GM12878 (cell line): ENCODE measurements at regions not wholly inside any gene's neighbourhood (a gene's known extent, or its start where the extent isn't known, plus 50 kb on each side); places are given as distances from the start of the nearest gene placed in this dataset.

Source experiments
- ATAC-seq: fragments of 200-7000 bp; cut with Tn5 transposase; 3 replicates; pipeline ENCODE4 v1.9.1; 2020; ENCODE audit warnings: mild to moderate bottlenecking, moderate library complexity
- BruUV-seq: library from RNA; stranded (reverse); fragments of 400-500 nt; replicated peaks from 2 replicates; lab custom pipeline; 2021; lab: Mats Ljungman, UMichigan
- CTCF ChIA-PET: fragments of 300-600 bp; sonication (Branson Sonifier 250); formaldehyde crosslinking; extraction: SDS; loops from one replicate; lab custom pipeline; 2021; ENCODE audit warnings: inconsistent platforms; lab: Yijun Ruan, JAX
- POLR2A ChIA-PET: fragments of 350-600 bp; formaldehyde crosslinking; extraction: SDS; loops from one replicate; lab custom pipeline; 2021; ENCODE audit warnings: inconsistent platforms; lab: Charles Lee
- RAD21 ChIA-PET: fragments of 300-600 bp; sonication (Branson Sonifier 250); formaldehyde crosslinking; loops from one replicate; lab custom pipeline; 2023; ENCODE audit warnings: antibody characterized with exemption; ENCODE audit not compliant: unreplicated experiment; lab: Charles Lee
- SMC1A ChIA-PET: fragments of 300-600 bp; sonication (Branson Sonifier 250); formaldehyde crosslinking; loops from one replicate; lab custom pipeline; 2023; ENCODE audit not compliant: unreplicated experiment, uncharacterized antibody; lab: Charles Lee
- DNase-seq: peaks from one replicate; pipeline ENCODE4 v3.0.0-alpha.2; 2011; ENCODE audit warnings: low read depth, low spot score
- FAIRE-seq: peaks from 3 replicates; lab custom pipeline; 2011; peaks lifted over from hg19 to GRCh38; lab: Jason Lieb, UNC
- H2AFZ ChIP-seq: 2 replicates; pipeline ENCODE4 v1.6.0; 2011; ENCODE audit warnings: low read depth, low read length, control low read depth; ENCODE audit not compliant: control insufficient read depth
- H3K27ac ChIP-seq: 2 replicates; pipeline ENCODE4 v1.5.1; 2011; ENCODE audit warnings: control low read depth; ENCODE audit not compliant: control insufficient read depth, insufficient read depth
- H3K27me3 ChIP-seq, 2 experiments: replicated peaks in 1 of 2; 2 replicates each; pipeline versions ENCODE4 v1.6.0 to v1.6.1; 2011; ENCODE audit warnings: low read length in 1 of 2; ENCODE audit not compliant: control insufficient read depth in 2 of 2, insufficient read depth in 2 of 2
- H3K36me3 ChIP-seq, 2 experiments: 2 replicates each; pipeline ENCODE4 v1.5.1; 2011; ENCODE audit warnings: low read length in 1 of 2; ENCODE audit not compliant: control insufficient read depth in 2 of 2, insufficient read depth in 2 of 2
- H3K4me1 ChIP-seq: 2 replicates; pipeline ENCODE4 v1.6.1; 2011; ENCODE audit warnings: mild to moderate bottlenecking, low read length, moderate library complexity, mixed read lengths; ENCODE audit not compliant: control insufficient read depth, insufficient read depth
- H3K4me2 ChIP-seq: 2 replicates; pipeline ENCODE4 v1.6.0; 2011; ENCODE audit warnings: control low read depth; ENCODE audit not compliant: control insufficient read depth, insufficient read depth
- H3K4me3 ChIP-seq: fragments of 200-600 bp; sonication (generic); 2 replicates; pipeline ENCODE4 v1.5.1; 2016
- H3K79me2 ChIP-seq: 2 replicates; pipeline ENCODE4 v1.6.0; 2011; ENCODE audit warnings: low read length; ENCODE audit not compliant: control insufficient read depth, insufficient read depth
- H3K9ac ChIP-seq: 2 replicates; pipeline ENCODE4 v1.8.0; 2011; ENCODE audit warnings: low read length, control low read depth, mixed read lengths; ENCODE audit not compliant: control insufficient read depth, insufficient read depth
- H3K9me3 ChIP-seq: replicated peaks from 3 replicates; pipeline ENCODE4 v1.5.1; 2011; ENCODE audit warnings: mild to moderate bottlenecking, low read length; ENCODE audit not compliant: control insufficient read depth, insufficient read depth
- H4K20me1 ChIP-seq: 2 replicates; pipeline ENCODE4 v1.6.0; 2011; ENCODE audit not compliant: control insufficient read depth, insufficient read depth
- CBX5 ChIP-seq: sonication (generic); IDR thresholded peaks from 2 replicates; pipeline ENCODE4 v1.6.1; 2016; ENCODE audit warnings: low read depth, moderate library complexity, mild to moderate bottlenecking, inconsistent platforms
- EED ChIP-seq: sonication (generic); IDR thresholded peaks from 2 replicates; pipeline ENCODE4 v1.6.1; 2016; ENCODE audit warnings: antibody characterized with exemption, low read depth
- HDAC2 ChIP-seq: fragments of 200-600 bp; sonication (generic); IDR thresholded peaks from 2 replicates; pipeline ENCODE4 v1.6.1; 2017
- KAT2A ChIP-seq: conservative IDR thresholded peaks from 2 replicates; pipeline ENCODE4 v1.6.1; 2011; ENCODE audit warnings: low read depth, low read length; ENCODE audit not compliant: control insufficient read depth
- MTA2 ChIP-seq: fragments of 450-650 bp; IDR thresholded peaks from 2 replicates; pipeline ENCODE4 v1.6.1; 2016; ENCODE audit warnings: low read depth, mild to moderate bottlenecking, moderate library complexity
- MYC ChIP-seq: IDR thresholded peaks from 2 replicates; pipeline ENCODE4 v1.6.1; 2011; ENCODE audit warnings: mild to moderate bottlenecking, low read length, moderate library complexity, inconsistent platforms; ENCODE audit not compliant: insufficient read depth, insufficient replicate concordance, insufficient read length, severe bottlenecking
- SMC3 ChIP-seq: IDR thresholded peaks from 2 replicates; pipeline ENCODE4 v1.6.1; 2011; ENCODE audit warnings: low read length, improper control_type of control experiment, borderline replicate concordance
- SUPT20H ChIP-seq: IDR thresholded peaks from 2 replicates; pipeline ENCODE4 v1.6.1; 2011; ENCODE audit warnings: low read depth, mild to moderate bottlenecking, low read length, moderate library complexity, borderline replicate concordance; ENCODE audit not compliant: control insufficient read depth
- WGBS: methylation state at CpG from one replicate; pipeline ENCODE4 v1.1.6; 2016; ENCODE audit warnings: low lambda C conversion rate; ENCODE audit not compliant: insufficient replicate concordance, insufficient coverage; ENCODE audit errors: missing lambda C conversion rate; 5-methylcytosine and 5-hydroxymethylcytosine counted together
- in situ Hi-C: fragments of 300-500 bp; cut with MboI; formaldehyde crosslinking; loops from 9 replicates; pipeline ENCODE4 v1.14.3; 2018; ENCODE audit warnings: mixed read lengths
- intact Hi-C: fragments of 100-400 bp; cut with micrococcal nuclease; formaldehyde crosslinking; loops from one replicate; pipeline ENCODE4 v1.14.2; 2022; ENCODE audit not compliant: unreplicated experiment
- TF ChIP-seq, protein P1 (sequence below): fragments of 450-650 bp; IDR thresholded peaks from 2 replicates; pipeline ENCODE4 v1.6.1; 2017; ENCODE audit warnings: mild to moderate bottlenecking, low read depth, inconsistent platforms; ENCODE audit not compliant: poor library complexity, severe bottlenecking
- TF ChIP-seq, protein P2 (sequence below): fragments of 450-650 bp; IDR thresholded peaks from 2 replicates; pipeline ENCODE4 v1.6.1; 2016; ENCODE audit warnings: mild to moderate bottlenecking
- TF ChIP-seq, protein P3 (sequence below): fragments of 450-650 bp; IDR thresholded peaks from 2 replicates; pipeline ENCODE4 v1.6.1; 2017; ENCODE audit warnings: borderline replicate concordance

DNA sequence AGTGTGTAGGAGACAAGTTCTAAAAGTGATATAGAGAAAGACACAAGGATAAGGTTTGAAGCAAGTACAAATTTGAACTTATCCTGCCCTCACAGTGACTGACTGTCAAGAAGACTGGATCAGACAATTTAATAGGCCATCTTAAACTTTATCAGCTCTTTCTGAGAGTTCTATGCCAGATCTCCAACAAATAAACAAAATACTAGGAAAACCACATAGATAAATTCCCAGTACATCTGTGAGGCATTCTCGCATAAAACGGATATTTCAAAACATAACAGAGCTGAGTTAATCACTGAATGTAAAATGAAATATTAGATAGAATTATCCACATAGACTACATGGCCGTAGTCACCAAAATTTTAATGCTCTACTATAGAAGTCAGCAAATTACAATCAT, 120.9 kb upstream of the LUZP2 start:
- no peak for DNase-seq
- H3K36me3 ChIP-seq: no peaks in the 10 kb centered on the region
- WGBS: 23% methylated on average over 3 of the region's 3 CpGs
- H3K27me3 ChIP-seq: no peaks in the 10 kb centered on the region
- ChIA-PET RAD21 (no interaction called here), POLR2A (no interaction called here), SMC1A (interaction anchor here (1.4 kb wide), 1 partner anchor 32 kb away, joined by 3 read pairs; no protein-coding TSS in a partner anchor), CTCF (no interaction called here)
- no peak for TF ChIP-seq MYC
- no TSS peak for BruUV-seq
- no peaks in the 10 kb centered on the region for H3K9me3 ChIP-seq
- no peak overlapping the region for H3K4me3 ChIP-seq
- in situ Hi-C loops (no loop called here), intact Hi-C loops (no loop called here)
- H3K4me2 ChIP-seq: no peak overlapping the region
- H3K4me1 ChIP-seq: no peaks in the 10 kb centered on the region
- no peak for FAIRE-seq
- no peaks in the 10 kb centered on the region for H4K20me1 ChIP-seq
- no peak overlapping the region for H2AFZ ChIP-seq
- H3K79me2 ChIP-seq: no peaks in the 10 kb centered on the region
- ATAC-seq: no peak
- H3K27ac ChIP-seq: no peak overlapping the region
- H3K9ac ChIP-seq: no peak overlapping the region

DNA sequence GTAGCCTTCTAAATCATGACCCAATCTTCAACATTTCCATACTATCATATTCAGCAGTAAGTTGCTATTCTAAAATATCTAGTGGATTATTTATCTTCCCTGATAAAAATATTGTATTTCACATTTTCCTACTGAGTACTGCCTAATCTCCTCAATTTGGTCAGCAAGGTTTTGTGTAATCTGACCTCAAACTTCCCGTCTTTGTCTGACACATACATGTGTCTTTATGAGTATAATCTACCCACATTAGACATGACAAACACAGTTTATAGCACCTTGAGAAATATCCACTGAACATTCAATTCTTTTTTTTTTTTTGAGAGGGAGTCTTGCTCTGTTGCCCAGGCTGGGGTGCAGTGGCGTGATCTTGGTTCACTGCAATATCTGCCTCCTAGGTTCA, 113.7 kb upstream of the LUZP2 start:
- in situ Hi-C loops: no loop called here
- SMC1A ChIA-PET: no interaction called here
- 0% methylated on average over 2 of the region's 2 CpGs for WGBS
- TF ChIP-seq KAT2A (no peak), HDAC2 (no peak), EED (no peak), SMC3 (no peak), CBX5 (no peak), MTA2 (no peak), SUPT20H (no peak)
- TF ChIP-seq, protein P1, sequence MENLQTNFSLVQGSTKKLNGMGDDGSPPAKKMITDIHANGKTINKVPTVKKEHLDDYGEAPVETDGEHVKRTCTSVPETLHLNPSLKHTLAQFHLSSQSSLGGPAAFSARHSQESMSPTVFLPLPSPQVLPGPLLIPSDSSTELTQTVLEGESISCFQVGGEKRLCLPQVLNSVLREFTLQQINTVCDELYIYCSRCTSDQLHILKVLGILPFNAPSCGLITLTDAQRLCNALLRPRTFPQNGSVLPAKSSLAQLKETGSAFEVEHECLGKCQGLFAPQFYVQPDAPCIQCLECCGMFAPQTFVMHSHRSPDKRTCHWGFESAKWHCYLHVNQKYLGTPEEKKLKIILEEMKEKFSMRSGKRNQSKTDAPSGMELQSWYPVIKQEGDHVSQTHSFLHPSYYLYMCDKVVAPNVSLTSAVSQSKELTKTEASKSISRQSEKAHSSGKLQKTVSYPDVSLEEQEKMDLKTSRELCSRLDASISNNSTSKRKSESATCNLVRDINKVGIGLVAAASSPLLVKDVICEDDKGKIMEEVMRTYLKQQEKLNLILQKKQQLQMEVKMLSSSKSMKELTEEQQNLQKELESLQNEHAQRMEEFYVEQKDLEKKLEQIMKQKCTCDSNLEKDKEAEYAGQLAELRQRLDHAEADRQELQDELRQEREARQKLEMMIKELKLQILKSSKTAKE: no peak
- TF ChIP-seq, protein P2, sequence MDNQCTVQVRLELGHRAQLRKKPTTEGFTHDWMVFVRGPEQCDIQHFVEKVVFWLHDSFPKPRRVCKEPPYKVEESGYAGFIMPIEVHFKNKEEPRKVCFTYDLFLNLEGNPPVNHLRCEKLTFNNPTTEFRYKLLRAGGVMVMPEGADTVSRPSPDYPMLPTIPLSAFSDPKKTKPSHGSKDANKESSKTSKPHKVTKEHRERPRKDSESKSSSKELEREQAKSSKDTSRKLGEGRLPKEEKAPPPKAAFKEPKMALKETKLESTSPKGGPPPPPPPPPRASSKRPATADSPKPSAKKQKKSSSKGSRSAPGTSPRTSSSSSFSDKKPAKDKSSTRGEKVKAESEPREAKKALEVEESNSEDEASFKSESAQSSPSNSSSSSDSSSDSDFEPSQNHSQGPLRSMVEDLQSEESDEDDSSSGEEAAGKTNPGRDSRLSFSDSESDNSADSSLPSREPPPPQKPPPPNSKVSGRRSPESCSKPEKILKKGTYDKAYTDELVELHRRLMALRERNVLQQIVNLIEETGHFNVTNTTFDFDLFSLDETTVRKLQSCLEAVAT: no peak
- TF ChIP-seq, protein P3, sequence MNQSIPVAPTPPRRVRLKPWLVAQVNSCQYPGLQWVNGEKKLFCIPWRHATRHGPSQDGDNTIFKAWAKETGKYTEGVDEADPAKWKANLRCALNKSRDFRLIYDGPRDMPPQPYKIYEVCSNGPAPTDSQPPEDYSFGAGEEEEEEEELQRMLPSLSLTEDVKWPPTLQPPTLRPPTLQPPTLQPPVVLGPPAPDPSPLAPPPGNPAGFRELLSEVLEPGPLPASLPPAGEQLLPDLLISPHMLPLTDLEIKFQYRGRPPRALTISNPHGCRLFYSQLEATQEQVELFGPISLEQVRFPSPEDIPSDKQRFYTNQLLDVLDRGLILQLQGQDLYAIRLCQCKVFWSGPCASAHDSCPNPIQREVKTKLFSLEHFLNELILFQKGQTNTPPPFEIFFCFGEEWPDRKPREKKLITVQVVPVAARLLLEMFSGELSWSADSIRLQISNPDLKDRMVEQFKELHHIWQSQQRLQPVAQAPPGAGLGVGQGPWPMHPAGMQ: no peak

More for the DNA sequence above, 113.7 kb upstream of the LUZP2 start:
- Histone ChIP-seq H3K79me2 (no peaks in the 10 kb centered on the region), H4K20me1 (no peaks in the 10 kb centered on the region), H3K27ac (no peak overlapping the region), H3K4me3 (no peak overlapping the region), H3K9me3 (no peaks in the 10 kb centered on the region), H3K9ac (no peak overlapping the region), H3K27me3 (no peaks in the 10 kb centered on the region), H2AFZ (no peak overlapping the region), H3K36me3 (no peaks in the 10 kb centered on the region), H3K4me2 (no peak overlapping the region), H3K4me1 (no peaks in the 10 kb centered on the region)
- BruUV-seq: no TSS peak
- ChIA-PET CTCF (interaction anchor here (1.5 kb wide), 1 partner anchor 8 kb away, joined by 4 read pairs; no protein-coding TSS in a partner anchor), POLR2A (no interaction called here), RAD21 (no interaction called here)
- intact Hi-C loops: no loop called here
- no peak for DNase-seq
- no peak for FAIRE-seq
- ATAC-seq: no peak
